Hepatocyte (in vitro differentiated cells): ENCODE measurements at regions not wholly inside any gene's neighbourhood (a gene's known extent, or its start where the extent isn't known, plus 50 kb on each side); places are given as distances from the start of the nearest gene placed in this dataset.

Source experiments
- EZH2 ChIP-seq: fragments of 200-600 bp; sonication (generic); IDR thresholded peaks from 2 replicates; pipeline ENCODE4 v1.6.1; 2016; ENCODE audit warnings: antibody characterized with exemption, mild to moderate bottlenecking, borderline replicate concordance
- EZH2phosphoT487 ChIP-seq: fragments of 200-600 bp; sonication (generic); IDR thresholded peaks from one replicate; pipeline ENCODE4 v1.6.1; 2018; ENCODE audit warnings: antibody characterized with exemption, mild to moderate bottlenecking, low read depth, moderate library complexity; ENCODE audit not compliant: unreplicated experiment, severe bottlenecking
- TF ChIP-seq, protein P1 (sequence below): fragments of 200-600 bp; sonication (generic); IDR thresholded peaks from 2 replicates; pipeline ENCODE4 v1.5.1; 2016; ENCODE audit warnings: antibody characterized with exemption, mild to moderate bottlenecking; ENCODE audit not compliant: poor library complexity

DNA sequence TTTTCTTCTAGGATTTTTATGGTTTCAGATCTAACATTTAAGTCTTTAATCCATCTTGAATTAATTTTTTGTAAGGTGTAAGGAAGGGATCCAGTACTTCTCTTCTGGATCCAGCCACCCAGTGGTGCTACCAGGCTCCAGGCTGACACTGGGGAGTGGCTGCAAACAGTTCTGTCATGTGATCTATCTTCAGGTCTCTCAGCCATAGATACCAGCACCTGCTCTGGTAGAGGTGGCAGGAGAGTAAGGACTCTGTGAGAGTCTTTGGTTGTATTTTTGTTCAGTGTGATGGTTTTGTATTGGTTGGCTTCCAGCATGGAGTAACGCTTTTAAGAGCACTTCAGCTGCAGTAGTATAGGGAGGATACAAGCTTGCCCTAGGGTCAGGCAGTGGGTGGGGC is 205.9 kb downstream of the FGF10 start:
- TF ChIP-seq, protein P1, sequence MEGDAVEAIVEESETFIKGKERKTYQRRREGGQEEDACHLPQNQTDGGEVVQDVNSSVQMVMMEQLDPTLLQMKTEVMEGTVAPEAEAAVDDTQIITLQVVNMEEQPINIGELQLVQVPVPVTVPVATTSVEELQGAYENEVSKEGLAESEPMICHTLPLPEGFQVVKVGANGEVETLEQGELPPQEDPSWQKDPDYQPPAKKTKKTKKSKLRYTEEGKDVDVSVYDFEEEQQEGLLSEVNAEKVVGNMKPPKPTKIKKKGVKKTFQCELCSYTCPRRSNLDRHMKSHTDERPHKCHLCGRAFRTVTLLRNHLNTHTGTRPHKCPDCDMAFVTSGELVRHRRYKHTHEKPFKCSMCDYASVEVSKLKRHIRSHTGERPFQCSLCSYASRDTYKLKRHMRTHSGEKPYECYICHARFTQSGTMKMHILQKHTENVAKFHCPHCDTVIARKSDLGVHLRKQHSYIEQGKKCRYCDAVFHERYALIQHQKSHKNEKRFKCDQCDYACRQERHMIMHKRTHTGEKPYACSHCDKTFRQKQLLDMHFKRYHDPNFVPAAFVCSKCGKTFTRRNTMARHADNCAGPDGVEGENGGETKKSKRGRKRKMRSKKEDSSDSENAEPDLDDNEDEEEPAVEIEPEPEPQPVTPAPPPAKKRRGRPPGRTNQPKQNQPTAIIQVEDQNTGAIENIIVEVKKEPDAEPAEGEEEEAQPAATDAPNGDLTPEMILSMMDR, result no peak
- TF ChIP-seq EZH2 (no peak), EZH2phosphoT487 (no peak)
